HEK293 (cell line): ENCODE measurements at regions not wholly inside any gene's neighbourhood (a gene's known extent, or its start where the extent isn't known, plus 50 kb on each side); places are given as distances from the start of the nearest gene placed in this dataset.

Experiments used
- CTCF ChIA-PET: fragments of 350-600 bp; formaldehyde crosslinking; extraction: SDS; loops from one replicate; lab custom pipeline; 2021; ENCODE audit warnings: antibody characterized with exemption; lab: Yijun Ruan, JAX
- POLR2A ChIA-PET: fragments of 300-600 bp; formaldehyde crosslinking; extraction: SDS; loops from one replicate; lab custom pipeline; 2020; ENCODE audit warnings: antibody characterized with exemption, inconsistent platforms; lab: Yijun Ruan, JAX
- H3K27ac ChIP-seq: fragments of 200-500 bp; sonication (Bioruptor generic); 2 replicates; pipeline ENCODE4 v1.5.1; 2014; ENCODE audit warnings: low read depth, low read length, control low read depth, inconsistent platforms; ENCODE audit errors: extremely low read depth
- H3K36me3 ChIP-seq, 2 experiments: fragments of 200-500 bp in 1 of 2; sonication (Bioruptor generic) in 1 of 2; 1 replicate in 1 of 2; 2 replicates in 1 of 2; pipeline ENCODE4 v1.5.1; 2014 to 2017; ENCODE audit warnings: inconsistent platforms in 2 of 2, low read length in 2 of 2; ENCODE audit not compliant: control insufficient read depth in 2 of 2, insufficient read depth in 1 of 2
- H3K4me1 ChIP-seq: fragments of 200-500 bp; sonication (Bioruptor generic); 2 replicates; pipeline ENCODE4 v1.5.1; 2014; ENCODE audit warnings: mild to moderate bottlenecking, low read length, inconsistent platforms; ENCODE audit not compliant: control insufficient read depth, insufficient read depth
- H3K4me3 ChIP-seq: 2 replicates; pipeline ENCODE4 v1.5.1; 2011; ENCODE audit warnings: low read depth, mild to moderate bottlenecking, control low read depth, low read length, moderate library complexity
- H3K9me3 ChIP-seq: fragments of 200-500 bp; sonication (Bioruptor generic); 2 replicates; pipeline ENCODE4 v1.5.1; 2014; ENCODE audit warnings: low read depth, low read length, inconsistent platforms; ENCODE audit not compliant: control insufficient read depth, insufficient read depth
- BCL11A ChIP-seq: fragments of 450-650 bp; formaldehyde crosslinking; IDR thresholded peaks from 2 replicates; pipeline ENCODE4 v1.5.1; 2016; ENCODE audit warnings: low read depth, missing biosample characterization, missing genetic modification characterization
- EGR2 ChIP-seq: fragments of 450-650 bp; formaldehyde crosslinking; IDR thresholded peaks from 2 replicates; pipeline ENCODE4 v1.5.1; 2016; ENCODE audit warnings: low read depth, missing biosample characterization, missing genetic modification characterization
- FEZF1 ChIP-seq: fragments of 450-650 bp; formaldehyde crosslinking; IDR thresholded peaks from 2 replicates; pipeline ENCODE4 v1.5.1; 2016; ENCODE audit warnings: missing biosample characterization, missing genetic modification characterization
- GLI2 ChIP-seq: fragments of 450-650 bp; formaldehyde crosslinking; IDR thresholded peaks from 2 replicates; pipeline ENCODE4; 2017; ENCODE audit warnings: missing biosample characterization, missing genetic modification characterization, low read depth, borderline replicate concordance
- HOXC10 ChIP-seq: sonication (generic); formaldehyde crosslinking; IDR thresholded peaks from 2 replicates; pipeline ENCODE4 v1.8.1; 2023; ENCODE audit warnings: mild to moderate bottlenecking, missing genetic modification reagents
- RBAK ChIP-seq: fragments of 450-650 bp; formaldehyde crosslinking; IDR thresholded peaks from 2 replicates; pipeline ENCODE4 v1.5.1; 2016; ENCODE audit warnings: missing biosample characterization, missing genetic modification characterization
- SP3 ChIP-seq: fragments of 450-650 bp; formaldehyde crosslinking; IDR thresholded peaks from 2 replicates; pipeline ENCODE4 v1.5.1; 2016; ENCODE audit warnings: missing biosample characterization, missing genetic modification characterization
- SP7 ChIP-seq: fragments of 450-650 bp; formaldehyde crosslinking; IDR thresholded peaks from 2 replicates; pipeline ENCODE4 v1.5.1; 2016; ENCODE audit warnings: missing biosample characterization, missing genetic modification characterization
- TCF7L2 ChIP-seq: IDR thresholded peaks from 2 replicates; pipeline ENCODE4 v1.6.1; 2011; ENCODE audit warnings: low read depth, mild to moderate bottlenecking, inconsistent platforms, low read length, moderate library complexity, borderline replicate concordance
- WT1 ChIP-seq: fragments of 450-650 bp; formaldehyde crosslinking; IDR thresholded peaks from 2 replicates; pipeline ENCODE4 v1.5.1; 2016; ENCODE audit warnings: missing biosample characterization, missing genetic modification characterization
- ZBTB1 ChIP-seq: fragments of 450-650 bp; formaldehyde crosslinking; IDR thresholded peaks from 2 replicates; pipeline ENCODE4 v1.5.1; 2016; ENCODE audit warnings: missing biosample characterization, missing genetic modification characterization
- ZNF174 ChIP-seq: fragments of 450-650 bp; formaldehyde crosslinking; IDR thresholded peaks from 2 replicates; pipeline ENCODE4 v1.5.0; 2017; ENCODE audit warnings: missing biosample characterization, mild to moderate bottlenecking, missing genetic modification characterization
- ZNF366 ChIP-seq: fragments of 450-650 bp; formaldehyde crosslinking; conservative IDR thresholded peaks from 2 replicates; pipeline ENCODE4 v1.5.1; 2016; ENCODE audit warnings: missing biosample characterization, missing genetic modification characterization
- ZNF416 ChIP-seq: fragments of 450-650 bp; formaldehyde crosslinking; IDR thresholded peaks from 2 replicates; pipeline ENCODE4 v1.5.1; 2016; ENCODE audit warnings: missing biosample characterization, missing genetic modification characterization
- ZNF473 ChIP-seq: fragments of 450-650 bp; formaldehyde crosslinking; IDR thresholded peaks from 2 replicates; pipeline ENCODE4 v1.5.1; 2017; ENCODE audit warnings: missing biosample characterization, missing genetic modification characterization
- ZNF521 ChIP-seq: fragments of 450-650 bp; formaldehyde crosslinking; IDR thresholded peaks from 2 replicates; pipeline ENCODE4 v1.5.1; 2017; ENCODE audit warnings: missing biosample characterization, mild to moderate bottlenecking, missing genetic modification characterization
- ZNF596 ChIP-seq: fragments of 450-650 bp; IDR thresholded peaks from 2 replicates; pipeline ENCODE4 v1.5.0; 2018; ENCODE audit warnings: missing biosample characterization, mild to moderate bottlenecking, missing genetic modification characterization, moderate library complexity
- ZNF837 ChIP-seq: fragments of 450-650 bp; formaldehyde crosslinking; IDR thresholded peaks from 2 replicates; pipeline ENCODE4 v1.5.1; 2016; ENCODE audit warnings: missing biosample characterization, missing genetic modification characterization
- ZXDB ChIP-seq: fragments of 450-650 bp; formaldehyde crosslinking; IDR thresholded peaks from 2 replicates; pipeline ENCODE4 v1.5.1; 2016; ENCODE audit warnings: missing biosample characterization, missing genetic modification characterization
- TF ChIP-seq, protein P1 (sequence below): fragments of 450-650 bp; formaldehyde crosslinking; IDR thresholded peaks from 2 replicates; pipeline ENCODE4 v1.5.1; 2016; ENCODE audit warnings: missing biosample characterization, missing genetic modification characterization
- TF ChIP-seq, protein P2 (sequence below): fragments of 450-650 bp; formaldehyde crosslinking; IDR thresholded peaks from 2 replicates; pipeline ENCODE4 v1.5.1; 2017; ENCODE audit warnings: missing biosample characterization, missing genetic modification characterization
- TF ChIP-seq, protein P3 (sequence below): fragments of 450-650 bp; formaldehyde crosslinking; IDR thresholded peaks from 2 replicates; pipeline ENCODE4 v1.5.1; 2017; ENCODE audit warnings: missing biosample characterization, missing genetic modification characterization

DNA sequence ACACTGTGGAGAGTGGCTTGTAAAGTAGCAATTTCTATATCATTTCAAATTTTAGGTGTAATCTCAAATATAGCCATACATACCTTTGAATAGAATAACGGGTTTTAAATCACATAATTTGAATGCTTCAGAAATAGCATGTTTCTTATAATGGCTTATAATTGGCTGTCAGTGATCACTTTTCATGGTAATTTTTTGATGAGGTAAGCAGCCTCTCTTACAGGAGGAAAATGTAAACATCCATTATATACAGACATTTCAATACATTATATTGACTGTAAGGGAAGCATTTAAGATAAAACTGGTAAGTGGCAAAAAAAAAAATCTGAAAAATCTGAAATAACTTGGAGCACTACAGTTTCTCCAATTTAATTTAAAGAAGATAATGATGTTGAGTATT lies 67.8 kb upstream of the PHACTR2 start:
- Histone ChIP-seq H3K27ac (no peak overlapping the region), H3K4me3 (no peak overlapping the region), H3K9me3 (no peaks in the 10 kb centered on the region)
- POLR2A ChIA-PET, result interaction anchor here (0.6 kb wide), 1 partner anchor 34 kb away, joined by 4 read pairs; no protein-coding TSS in a partner anchor
- TF ChIP-seq WT1 (tag by site-specific recombination) (peak; percentile 20; the same call in 1 of the 2 replicates), RBAK (tag by site-specific recombination) (no peak)
- TF ChIP-seq, all 188 proteins: peak for 1
- Histone ChIP-seq H3K4me1 (peaks cover 29% of the 10 kb centered on the region), H3K36me3 (no peaks in the 10 kb centered on the region)
- CTCF ChIA-PET, result interaction anchor here (0.6 to 1.7 kb wide), 7 partner anchors 11 to 328 kb away, joined by 3 to 5 read pairs (median 3); no protein-coding TSS in a partner anchor

DNA sequence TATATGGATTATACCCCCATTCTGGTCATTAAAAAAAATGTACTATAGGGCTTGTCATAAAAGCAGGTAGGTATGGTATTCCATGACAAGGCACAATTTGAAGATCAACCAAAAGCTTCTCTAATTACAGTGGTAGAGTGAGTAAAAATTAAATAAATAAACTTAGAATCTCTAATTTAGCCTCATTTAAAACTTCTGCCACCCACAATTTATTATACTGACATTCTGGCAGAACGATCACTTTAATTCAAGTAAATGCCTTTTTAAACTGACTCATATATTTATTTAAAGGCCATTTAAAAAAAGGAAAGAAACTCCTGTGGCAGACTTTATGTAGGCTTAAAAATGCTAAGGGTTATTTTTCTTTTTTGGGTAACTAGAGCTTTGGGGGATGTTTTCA lies 68.3 kb upstream of the PHACTR2 start:
- Histone ChIP-seq H3K36me3 (no peaks in the 10 kb centered on the region), H3K27ac (no peak overlapping the region), H3K9me3 (no peaks in the 10 kb centered on the region), H3K4me1 (peaks cover 29% of the 10 kb centered on the region), H3K4me3 (no peak overlapping the region)
- POLR2A ChIA-PET, result no interaction called here
- TF ChIP-seq, protein P1, sequence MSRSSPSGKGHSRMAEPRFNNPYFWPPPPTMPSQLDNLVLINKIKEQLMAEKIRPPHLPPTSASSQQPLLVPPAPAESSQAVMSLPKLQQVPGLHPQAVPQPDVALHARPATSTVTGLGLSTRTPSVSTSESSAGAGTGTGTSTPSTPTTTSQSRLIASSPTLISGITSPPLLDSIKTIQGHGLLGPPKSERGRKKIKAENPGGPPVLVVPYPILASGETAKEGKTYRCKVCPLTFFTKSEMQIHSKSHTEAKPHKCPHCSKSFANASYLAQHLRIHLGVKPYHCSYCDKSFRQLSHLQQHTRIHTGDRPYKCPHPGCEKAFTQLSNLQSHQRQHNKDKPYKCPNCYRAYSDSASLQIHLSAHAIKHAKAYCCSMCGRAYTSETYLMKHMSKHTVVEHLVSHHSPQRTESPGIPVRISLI (tag by site-specific recombination), result 0 out of 2 replicates have a peak, but pooled peaks have one; percentile 17
- no peak for TF ChIP-seq EGR2
- no peak for TF ChIP-seq HOXC10 (CRISPR knock-in tag)
- TF ChIP-seq ZNF366 (tag by site-specific recombination), result 0 out of 2 replicates have a peak, but pooled peaks have one; percentile 26
- no peak for TF ChIP-seq ZNF174 (tag by site-specific recombination)
- TF ChIP-seq ZNF596 (tag by site-specific recombination), result peak; percentile 29; the same call in 1 of the 2 replicates
- TF ChIP-seq, protein P2, sequence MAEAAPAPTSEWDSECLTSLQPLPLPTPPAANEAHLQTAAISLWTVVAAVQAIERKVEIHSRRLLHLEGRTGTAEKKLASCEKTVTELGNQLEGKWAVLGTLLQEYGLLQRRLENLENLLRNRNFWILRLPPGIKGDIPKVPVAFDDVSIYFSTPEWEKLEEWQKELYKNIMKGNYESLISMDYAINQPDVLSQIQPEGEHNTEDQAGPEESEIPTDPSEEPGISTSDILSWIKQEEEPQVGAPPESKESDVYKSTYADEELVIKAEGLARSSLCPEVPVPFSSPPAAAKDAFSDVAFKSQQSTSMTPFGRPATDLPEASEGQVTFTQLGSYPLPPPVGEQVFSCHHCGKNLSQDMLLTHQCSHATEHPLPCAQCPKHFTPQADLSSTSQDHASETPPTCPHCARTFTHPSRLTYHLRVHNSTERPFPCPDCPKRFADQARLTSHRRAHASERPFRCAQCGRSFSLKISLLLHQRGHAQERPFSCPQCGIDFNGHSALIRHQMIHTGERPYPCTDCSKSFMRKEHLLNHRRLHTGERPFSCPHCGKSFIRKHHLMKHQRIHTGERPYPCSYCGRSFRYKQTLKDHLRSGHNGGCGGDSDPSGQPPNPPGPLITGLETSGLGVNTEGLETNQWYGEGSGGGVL (tag by site-specific recombination), result no peak
- TF ChIP-seq ZXDB (tag by site-specific recombination), result 0 out of 2 replicates have a peak, but pooled peaks have one; percentile 15
- TF ChIP-seq WT1 (tag by site-specific recombination), result peak; percentile 75
- 0 out of 2 replicates have a peak, but pooled peaks have one; percentile 27 for TF ChIP-seq SP7
- TF ChIP-seq FEZF1 (tag by site-specific recombination), result peak; percentile 13; the same call in 1 of the 2 replicates
- TF ChIP-seq GLI2 (tag by site-specific recombination), result 0 out of 2 replicates have a peak, but pooled peaks have one; percentile 4
- TF ChIP-seq TCF7L2, result no peak
- no peak for TF ChIP-seq SP3 (tag by site-specific recombination)
- TF ChIP-seq ZNF416, result no peak
- no peak for TF ChIP-seq ZNF837 (tag by site-specific recombination)
- TF ChIP-seq, protein P3, sequence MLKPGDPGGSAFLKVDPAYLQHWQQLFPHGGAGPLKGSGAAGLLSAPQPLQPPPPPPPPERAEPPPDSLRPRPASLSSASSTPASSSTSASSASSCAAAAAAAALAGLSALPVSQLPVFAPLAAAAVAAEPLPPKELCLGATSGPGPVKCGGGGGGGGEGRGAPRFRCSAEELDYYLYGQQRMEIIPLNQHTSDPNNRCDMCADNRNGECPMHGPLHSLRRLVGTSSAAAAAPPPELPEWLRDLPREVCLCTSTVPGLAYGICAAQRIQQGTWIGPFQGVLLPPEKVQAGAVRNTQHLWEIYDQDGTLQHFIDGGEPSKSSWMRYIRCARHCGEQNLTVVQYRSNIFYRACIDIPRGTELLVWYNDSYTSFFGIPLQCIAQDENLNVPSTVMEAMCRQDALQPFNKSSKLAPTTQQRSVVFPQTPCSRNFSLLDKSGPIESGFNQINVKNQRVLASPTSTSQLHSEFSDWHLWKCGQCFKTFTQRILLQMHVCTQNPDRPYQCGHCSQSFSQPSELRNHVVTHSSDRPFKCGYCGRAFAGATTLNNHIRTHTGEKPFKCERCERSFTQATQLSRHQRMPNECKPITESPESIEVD (tag by site-specific recombination), result peak; percentile 56; the same call in 1 of the 2 replicates
- no peak for TF ChIP-seq ZNF473
- no peak for TF ChIP-seq ZBTB1 (tag by site-specific recombination)
- peak; percentile 65; the same call in 1 of the 2 replicates for TF ChIP-seq BCL11A
- TF ChIP-seq ZNF521 (tag by site-specific recombination), result no peak
- CTCF ChIA-PET, result interaction anchor here (0.6 to 1.7 kb wide), 8 partner anchors 8 to 485 kb away, joined by 3 to 5 read pairs (median 3); no protein-coding TSS in a partner anchor
